GM18507 (cell line): ENCODE measurements at regions not wholly inside any gene's neighbourhood (a gene's known extent, or its start where the extent isn't known, plus 50 kb on each side); places are given as distances from the start of the nearest gene placed in this dataset.
"Not testable (repeated sequence)": the region's sequence is repeated elsewhere in the genome, so short reads cannot be mapped to it uniquely, and the experiment has no call there.

ENCODE experiments used
- DNase-seq: peaks from one replicate; pipeline ENCODE4 v3.0.0; 2011; ENCODE audit warnings: low read depth; ENCODE audit not compliant: insufficient read length; ENCODE audit errors: extremely low spot score
- FAIRE-seq: peaks from 2 replicates; lab custom pipeline; 2011; peaks lifted over from hg19 to GRCh38; lab: Jason Lieb, UNC

- DNase-seq (no peak), FAIRE-seq (no peak)
These were observed 863.3 kb downstream of the TBC1D22A start for GRCh38 chr22:47625531-47626427.

DNA sequence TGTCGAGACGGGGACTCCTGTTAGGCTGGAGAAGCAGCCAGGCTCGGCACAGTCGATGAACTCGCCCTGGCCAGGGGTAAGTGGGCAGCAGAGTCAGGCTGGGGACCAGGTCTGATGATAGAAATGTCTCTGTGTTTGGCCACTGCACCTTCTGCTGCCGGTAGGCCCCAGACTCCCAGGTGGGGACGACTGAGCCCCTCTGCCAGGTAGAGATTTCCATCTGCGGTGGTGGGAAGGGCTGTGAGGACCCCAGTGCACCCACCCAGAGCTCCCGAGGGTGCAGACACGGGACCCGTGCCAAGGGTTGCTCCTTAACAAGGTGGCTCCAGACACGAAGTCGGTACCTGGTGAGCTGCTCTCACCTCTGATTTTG is 862.5 kb downstream of the TBC1D22A start:
- FAIRE-seq, result no peak
- no peak for DNase-seq

DNA sequence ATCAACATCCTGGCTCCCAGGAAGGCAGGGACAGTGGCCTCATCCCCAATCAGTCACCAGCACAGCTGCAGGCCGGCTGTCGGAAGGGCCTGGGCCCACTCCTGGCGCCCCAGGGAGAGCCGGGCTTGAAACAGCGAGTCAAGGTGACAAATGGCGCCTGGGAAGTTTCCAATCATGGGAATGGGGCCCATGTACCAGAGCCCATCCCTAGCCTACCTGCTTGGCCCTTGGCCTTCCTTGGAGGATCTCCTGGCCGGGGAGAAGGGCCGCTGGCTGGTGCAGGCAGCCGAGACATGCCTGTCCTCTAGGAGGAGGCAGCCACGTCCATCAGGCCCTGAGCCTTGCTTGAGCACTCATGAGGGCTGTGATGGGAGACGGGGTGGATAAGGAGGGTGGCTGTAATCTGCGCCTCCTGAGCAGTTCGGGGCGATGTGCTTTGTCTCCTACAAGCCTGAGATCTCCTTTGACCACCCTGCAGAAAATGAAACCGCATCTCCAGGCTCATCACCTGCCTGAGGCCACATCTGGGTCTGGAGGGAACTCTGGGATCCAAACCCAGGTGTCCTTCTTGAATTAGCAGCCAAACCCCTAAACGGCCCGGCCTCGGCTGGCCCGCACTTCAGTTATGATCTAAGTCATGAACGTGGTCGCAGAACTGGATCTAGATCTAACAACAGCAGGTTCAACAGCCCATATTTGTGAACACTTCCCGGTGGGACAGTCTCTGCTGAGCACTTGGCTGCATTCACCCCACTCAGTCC is 862.0 kb downstream of the TBC1D22A start:
- FAIRE-seq (no peak), DNase-seq (no peak)

DNA sequence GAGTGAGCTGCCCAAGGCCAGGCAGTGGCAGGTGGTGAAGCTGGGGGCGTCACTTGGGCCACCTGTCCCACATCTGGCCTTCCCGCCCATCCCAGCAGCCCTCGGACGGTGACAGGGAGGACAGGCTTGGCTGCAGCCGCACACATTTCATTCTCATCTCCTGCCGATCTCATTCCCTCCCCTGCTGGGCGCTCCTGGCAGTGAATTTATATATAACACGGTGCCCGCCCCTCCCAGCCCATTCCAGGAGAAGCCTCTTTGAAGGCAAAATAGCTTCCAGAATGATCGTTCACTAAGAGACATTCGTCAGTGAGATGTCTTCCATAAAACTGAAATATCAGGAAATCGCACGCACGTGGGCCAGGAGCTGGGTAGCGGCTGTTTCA is 861.3 kb downstream of the TBC1D22A start:
- FAIRE-seq (no peak), DNase-seq (no peak)

DNA sequence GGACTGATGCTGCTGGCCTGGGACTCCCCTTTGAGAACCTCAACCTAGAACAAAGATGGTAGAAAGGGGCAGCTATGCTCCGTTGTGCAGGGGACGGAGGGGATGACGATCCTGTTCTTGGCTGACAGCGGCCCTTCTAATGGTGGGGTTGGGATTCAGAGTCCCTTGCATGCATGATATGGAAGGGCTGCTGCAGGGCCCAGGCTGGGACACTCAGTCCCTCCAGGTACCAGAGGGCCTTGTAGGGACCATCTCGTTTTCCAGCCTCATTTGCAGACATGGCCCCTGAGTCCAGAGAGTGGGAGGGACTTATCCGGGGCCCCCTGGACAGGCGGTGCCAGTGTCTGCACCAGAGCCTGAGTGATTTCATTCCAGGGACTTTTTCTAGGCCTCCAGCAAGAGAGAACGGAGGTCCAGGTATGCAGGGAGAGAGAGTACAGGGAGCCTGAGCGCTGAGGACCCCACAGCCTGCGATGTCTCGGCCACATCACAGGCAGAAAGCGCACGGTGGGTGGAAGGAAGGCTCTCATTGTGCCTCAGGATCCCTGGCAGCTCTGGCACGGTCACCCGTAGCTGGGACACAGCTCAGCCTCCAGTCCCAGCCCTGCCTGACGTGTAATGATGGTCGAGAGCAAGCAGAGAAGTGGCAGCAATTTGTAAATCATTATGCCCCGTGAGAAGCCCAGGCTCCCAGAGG is 860.8 kb downstream of the TBC1D22A start:
- DNase-seq (no peak), FAIRE-seq (no peak)

- FAIRE-seq (no peak), DNase-seq (no peak)
These were observed 860.1 kb downstream of the TBC1D22A start for GRCh38 chr22:47622541-47622940.

- DNase-seq (no peak), FAIRE-seq (no peak)
These were observed 858.8 kb downstream of the TBC1D22A start for GRCh38 chr22:47621253-47621652.

DNA sequence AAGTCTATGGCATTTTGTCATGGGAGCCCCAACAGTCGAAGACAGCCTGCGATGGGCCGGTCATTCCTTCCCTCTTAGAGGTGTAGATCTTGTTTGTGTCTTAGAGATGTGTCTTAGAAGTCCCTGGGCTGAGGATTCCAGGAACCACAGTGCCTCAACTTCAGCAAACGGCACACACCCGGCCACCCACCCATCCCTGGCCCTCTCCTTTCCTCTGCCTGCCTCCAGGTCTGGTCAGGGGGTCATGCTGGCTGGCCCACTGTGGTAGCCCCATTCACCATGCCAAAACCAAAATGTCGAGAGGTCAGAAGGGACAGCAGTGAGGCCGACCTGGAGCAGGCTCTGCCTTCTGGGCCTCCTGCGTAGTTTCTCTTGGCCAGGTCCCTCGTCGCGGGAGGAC is 857.9 kb downstream of the TBC1D22A start:
- no peak for DNase-seq
- no peak for FAIRE-seq

DNA sequence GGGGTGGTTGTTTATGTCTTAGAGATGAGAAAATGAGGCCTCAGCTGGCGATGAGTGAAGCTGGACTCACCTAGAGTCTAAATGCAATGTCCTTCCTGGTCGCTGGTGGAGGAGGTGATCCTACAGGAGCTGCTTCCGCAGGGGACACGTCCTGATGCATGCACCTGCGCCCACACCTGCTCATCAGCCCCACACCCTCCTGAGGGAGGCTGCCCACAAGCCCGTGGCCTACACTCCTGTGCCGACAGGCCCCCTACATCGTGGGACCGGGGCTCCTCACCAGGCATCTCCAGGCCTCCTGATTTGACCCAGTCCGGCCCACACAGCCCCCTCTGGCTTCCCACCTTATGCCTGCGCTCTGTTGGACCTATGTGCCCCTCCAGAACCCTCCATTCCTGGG is 857.2 kb downstream of the TBC1D22A start:
- DNase-seq, result no peak
- no peak for FAIRE-seq

DNA sequence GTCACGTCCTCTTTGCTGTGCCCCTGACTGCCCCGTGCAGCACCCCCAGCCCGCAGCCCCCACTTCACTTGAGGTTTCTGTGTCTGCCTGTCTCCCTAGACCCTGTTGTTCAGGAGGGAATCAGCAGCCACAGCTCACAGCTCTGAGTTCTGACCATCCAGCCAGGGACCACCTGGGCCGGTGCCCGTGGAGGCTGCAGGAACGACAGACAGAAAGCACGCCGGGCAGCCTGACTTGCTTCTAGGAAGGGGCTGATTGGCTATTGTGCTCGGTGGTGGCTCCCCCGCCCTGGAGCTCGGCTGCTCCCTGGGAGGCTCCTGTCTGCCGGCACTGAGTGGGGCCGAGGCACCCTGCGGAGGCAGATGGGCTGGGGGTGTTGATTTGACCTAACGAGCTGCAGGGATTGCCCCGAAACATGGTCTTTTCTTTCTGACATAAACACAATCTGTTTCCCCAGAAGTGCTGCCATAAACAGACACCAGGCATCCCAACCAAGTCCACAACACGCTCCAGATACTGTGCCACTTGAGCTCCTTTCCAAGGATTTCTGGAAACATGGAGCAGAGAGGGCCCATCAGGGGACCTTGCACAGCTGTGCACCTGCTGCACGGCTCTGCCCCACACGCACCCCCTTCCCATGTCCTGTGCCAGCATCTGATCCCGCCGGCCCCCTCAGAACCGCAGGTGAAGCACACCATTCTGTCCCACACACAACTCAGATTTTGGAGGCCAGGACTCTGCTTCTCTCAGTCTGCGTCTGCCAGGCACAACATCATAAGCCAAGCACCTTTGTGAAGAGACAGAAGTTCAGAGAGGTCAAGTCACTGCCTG is 855.9 kb downstream of the TBC1D22A start:
- DNase-seq (no peak), FAIRE-seq (no peak)

DNA sequence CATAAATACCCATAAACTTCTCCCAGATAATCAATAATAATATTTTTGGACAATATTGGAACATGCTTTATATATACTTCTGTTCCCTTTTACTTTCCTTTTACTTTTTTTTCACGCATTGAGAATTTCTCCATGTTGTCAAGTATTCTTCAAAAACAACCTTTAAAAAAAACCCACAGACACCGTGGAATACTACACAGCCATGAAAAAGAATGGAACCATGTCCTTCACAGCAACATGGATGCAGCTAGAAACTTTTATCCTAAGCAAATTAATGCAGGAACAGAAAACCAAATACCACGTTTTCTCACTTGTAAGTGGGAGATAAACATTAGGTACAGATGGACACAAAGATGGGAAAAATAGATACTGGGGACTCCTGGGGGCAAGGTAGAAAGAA is 854.7 kb downstream of the TBC1D22A start:
- no peak for DNase-seq
- FAIRE-seq, result no peak

GRCh38 chr22:47616396-47617020 is 854.1 kb downstream of the TBC1D22A start:
- DNase-seq (no peak), FAIRE-seq (no peak)

GRCh38 chr22:47615051-47615450 is 852.6 kb downstream of the TBC1D22A start:
- no peak for FAIRE-seq
- DNase-seq, result no peak

GRCh38 chr22:47613606-47614350 is 851.3 kb downstream of the TBC1D22A start:
- no peak for FAIRE-seq
- no peak for DNase-seq

- not testable (repeated sequence) for FAIRE-seq, DNase-seq
These were observed 850.7 kb downstream of the TBC1D22A start for GRCh38 chr22:47613181-47613580.

DNA sequence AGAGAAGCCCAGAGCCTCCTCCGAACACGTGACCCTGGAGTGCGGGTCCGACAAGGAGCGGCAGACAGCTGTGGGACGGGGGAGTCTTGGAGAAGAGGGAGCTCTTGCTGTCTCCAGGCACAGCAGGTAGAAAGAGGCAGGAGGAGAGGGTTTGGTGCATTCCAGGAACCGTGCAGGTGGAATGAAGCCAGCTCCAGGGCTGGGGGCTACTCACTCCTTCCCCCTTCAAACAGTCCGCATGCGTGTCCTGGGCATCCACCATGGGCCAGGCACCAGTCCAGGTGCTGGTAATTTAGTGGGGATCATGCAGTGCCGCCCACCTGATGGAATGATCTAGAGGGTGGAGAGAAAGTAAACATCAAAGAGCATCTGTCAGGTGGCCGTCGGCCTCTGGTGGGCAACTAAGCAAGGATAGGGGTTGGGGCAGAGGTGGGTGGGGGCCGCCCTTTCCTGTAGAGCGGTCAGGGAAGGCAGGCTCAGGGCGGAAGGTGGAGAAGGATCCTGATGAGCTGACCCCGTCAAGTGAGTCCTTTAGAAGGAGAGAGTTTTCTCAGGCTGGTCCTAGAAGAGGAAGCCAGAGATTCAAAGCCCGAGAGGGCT is 850.0 kb downstream of the TBC1D22A start:
- FAIRE-seq, result no peak

DNA sequence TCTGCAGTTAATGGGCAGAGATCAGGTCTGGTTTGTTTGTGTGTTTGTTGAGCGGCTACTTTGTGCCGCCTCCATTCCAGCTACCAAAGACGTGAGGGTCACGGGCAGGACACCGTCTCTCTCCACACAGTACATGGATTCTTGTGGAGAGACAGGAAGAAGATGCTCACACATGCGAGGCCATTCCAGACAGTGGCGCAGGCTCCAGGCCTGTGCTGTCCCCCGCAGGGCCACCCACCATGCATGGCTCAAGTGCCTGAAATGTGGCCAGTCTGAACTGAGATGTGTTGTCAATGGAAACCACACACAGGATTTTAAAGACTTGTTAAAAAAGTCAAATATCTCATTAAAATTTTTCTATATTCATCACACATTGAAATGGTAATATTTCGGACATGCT is 848.3 kb downstream of the TBC1D22A start:
- DNase-seq, result no peak
- no peak for FAIRE-seq

More for the DNA sequence above, 850.0 kb downstream of the TBC1D22A start:
- DNase-seq, result no peak

- FAIRE-seq (no peak), DNase-seq (no peak)
These were observed 847.8 kb downstream of the TBC1D22A start for GRCh38 chr22:47610281-47610680.
